NCI-H1092 treated with DMSO at 0.1 percent for 48 hours (cell line): ENCODE measurements at regions not wholly inside any gene's neighbourhood (a gene's known extent, or its start where the extent isn't known, plus 50 kb on each side); places are given as distances from the start of the nearest gene placed in this dataset.
"Not testable (repeated sequence)": the region's sequence is repeated elsewhere in the genome, so short reads cannot be mapped to it uniquely, and the experiment has no call there.

Experiments
- DNase-seq: peaks from one replicate; lab custom pipeline; 2025; lab: John Stamatoyannopoulos, UW

DNA sequence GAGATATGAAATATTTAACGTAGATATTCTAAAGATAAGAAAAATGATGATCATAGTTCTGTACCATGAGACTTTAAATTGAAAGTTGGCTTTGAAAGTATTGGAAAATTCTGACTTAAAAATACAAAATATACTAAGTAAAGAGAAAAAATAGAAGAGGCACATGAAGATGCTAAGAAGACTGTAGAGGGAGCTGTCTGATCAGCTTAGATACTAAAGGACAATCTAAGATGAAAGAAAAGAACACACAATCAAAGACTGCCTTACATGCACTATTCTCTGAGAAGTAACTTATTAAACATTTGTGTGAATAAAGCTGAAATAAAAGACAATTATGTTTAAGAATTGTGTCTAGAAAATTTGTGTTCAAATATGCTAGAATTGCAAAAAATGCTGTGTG is 55.1 kb downstream of the RBMXL2 start:
- DNase-seq: peak; percentile 9

DNA sequence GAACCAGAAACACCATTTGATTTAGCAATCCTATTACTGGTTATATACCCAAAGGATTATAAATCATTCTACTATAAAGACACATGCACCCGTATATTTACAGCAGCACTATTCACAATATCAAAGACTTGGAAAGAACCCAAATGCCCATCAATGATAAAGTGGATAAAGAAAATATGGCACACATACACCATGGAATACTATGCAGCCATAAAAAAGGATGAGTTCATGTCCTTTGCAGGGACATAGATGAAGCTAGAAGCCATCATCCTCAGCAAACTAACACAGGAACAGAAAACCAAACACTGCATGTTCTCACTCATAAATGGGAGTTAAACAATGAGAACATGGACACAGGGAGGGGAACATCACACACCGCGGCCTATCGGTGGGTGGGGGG is 61.3 kb downstream of the RBMXL2 start:
- not testable (repeated sequence) for DNase-seq

DNA sequence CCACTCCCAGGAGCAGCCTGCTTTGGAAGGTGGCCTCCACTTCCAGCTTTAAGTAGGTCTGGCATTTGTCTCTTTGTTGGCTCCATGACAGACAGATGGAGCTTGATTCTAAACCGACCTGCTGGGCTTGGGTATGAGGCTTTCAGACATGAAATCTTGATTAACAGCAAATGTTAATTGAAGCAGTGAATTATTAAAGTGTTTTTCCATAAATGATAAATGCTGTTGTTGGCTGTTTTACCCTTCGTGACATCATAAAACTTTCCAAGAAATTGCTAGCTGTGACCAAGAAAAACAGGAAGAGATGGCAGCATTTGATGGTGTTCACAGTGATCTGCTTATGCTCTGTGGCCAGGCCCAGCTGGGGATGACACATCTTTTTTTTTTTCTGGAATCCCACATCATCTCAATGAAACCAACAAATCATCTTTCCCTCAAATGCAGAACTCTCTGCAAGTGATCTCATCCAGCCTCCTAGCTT is 66.1 kb downstream of the RBMXL2 start:
- DNase-seq: no peak

DNA sequence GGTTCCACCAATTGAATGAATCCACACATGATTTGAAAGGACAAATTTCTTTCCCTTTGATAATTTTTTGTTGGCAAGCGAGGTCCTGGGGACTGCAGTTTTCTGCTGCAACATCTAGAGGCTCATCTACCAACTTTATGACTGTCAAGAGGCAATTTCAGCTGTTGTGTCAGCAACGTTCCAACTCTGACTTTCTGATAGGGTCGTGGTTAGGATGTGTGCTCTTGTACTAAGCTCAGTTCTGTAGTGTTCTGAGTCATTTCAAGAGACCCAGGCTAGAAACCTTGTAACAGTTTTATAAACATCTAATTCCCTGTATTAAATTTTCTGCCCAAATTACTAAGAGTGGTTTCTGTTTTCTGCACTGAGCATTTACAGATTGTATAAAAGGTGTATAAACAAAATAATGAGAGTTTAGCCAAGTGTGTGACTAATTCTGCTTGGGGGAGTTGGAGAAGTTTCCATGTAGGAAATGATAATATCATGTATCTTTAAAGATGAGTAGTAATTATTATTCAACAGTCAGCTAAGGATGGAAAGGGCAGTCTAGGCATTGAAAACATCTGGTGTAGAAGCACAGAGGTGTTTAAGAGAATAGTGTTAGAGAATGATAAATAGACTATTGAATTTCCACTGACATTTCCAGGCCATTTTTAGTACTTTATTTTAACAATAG is 72.2 kb downstream of the RBMXL2 start:
- no peak for DNase-seq

DNA sequence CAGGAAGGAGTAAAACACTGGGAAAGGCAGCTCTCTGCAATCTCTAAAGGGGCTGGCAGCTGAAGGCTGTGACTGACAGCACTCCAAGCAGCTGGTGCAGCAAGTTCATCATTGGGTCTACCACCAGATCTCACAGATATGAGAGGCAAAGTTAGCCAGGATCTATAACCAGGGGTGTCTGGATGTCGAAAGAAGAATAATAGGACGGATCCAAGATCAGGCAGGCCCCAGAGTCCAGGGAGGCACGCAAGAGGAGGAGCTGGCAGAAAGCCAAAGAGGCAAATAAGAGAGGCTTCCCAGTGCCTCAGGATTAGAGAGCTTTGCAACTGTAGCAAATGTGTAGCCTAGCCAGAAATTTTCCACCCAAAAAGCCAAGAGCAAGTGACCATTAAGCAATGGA is 77.1 kb downstream of the RBMXL2 start:
- no peak for DNase-seq

DNA sequence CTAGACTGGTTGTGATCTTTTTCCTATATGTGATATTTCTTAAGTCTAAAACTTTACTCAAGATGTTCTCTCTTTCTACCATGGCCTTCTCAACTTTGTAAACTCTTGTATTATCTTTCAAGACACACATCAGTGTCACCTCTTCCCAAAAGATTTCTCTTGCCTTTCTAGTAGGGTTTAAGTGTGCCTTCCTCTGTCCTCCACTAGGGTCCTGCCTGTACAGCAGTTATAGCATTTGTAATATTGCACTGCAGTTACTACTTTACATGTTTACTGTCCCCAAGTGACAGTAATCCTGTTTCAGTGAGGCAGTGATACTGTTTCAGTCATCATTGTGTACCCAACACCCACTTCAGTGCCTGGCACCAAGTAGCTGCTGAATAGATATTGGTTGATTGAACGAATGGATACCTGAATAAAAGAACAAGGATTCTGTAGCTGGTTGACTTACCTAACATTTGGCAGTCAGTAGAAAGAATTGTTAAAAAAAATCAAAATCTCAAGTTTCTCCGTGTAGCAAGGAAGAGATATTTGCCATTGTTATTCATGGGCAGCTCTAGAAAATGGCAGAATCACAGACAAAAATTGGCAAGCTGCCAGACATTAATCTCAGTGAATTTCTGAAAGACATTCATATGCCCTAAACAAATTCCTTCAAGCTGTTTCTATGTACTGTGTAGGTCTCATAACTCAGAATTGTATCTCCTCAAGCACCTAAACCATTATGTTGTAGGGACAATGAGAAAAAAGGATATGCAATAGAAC is 79.4 kb downstream of the RBMXL2 start:
- no peak for DNase-seq

DNA sequence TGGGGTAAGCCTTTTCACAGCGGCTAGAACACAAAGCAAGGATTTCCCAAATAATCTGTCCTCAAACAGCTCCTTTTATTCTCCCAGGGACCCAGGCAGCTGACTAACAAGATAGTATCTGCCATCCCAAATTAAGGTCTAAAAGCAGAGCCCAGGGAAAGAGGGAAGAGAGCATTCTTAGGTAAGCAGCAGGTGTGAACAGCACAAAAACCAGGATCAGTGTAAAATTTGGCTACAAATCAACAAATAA is 79.9 kb downstream of the RBMXL2 start:
- DNase-seq: no peak

DNA sequence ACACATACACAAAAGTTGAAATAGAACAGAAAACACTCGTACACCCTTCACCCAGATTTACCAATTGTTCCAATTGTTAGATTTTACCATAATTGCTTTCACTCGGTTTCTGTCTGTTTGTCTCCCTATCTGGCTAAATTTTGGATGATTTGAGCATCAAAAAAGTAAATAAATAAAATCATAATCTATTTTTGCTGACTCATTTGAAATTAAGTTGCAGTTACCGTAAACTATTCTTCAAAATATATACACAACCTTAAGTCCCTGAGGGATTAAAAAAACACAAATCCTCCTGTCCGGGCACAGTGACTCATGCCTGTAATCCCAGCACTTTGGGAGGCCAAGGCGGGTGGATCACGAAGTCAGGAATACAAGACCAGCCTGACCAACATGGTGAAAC is 81.3 kb upstream of the SYT9 start:
- DNase-seq: no peak

DNA sequence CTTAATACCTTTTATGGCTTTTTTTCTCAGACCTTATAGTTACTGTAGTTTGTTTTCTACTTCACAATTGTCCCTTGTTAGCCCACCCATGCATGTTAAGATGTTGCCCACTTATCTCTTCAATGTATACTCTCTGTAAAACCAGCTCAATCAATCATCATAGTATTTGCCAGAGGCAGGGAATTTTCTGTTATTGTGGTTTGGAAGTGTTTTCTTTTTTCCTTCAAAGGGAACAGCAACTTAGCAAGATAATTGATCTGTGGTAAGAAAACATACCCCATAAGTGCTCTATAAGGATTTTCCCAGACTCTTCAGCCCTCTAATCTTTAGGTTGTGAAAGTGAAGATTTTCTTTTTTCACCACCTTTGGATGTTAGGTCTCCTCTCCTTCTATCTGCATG is 76.7 kb upstream of the SYT9 start:
- DNase-seq: no peak

DNA sequence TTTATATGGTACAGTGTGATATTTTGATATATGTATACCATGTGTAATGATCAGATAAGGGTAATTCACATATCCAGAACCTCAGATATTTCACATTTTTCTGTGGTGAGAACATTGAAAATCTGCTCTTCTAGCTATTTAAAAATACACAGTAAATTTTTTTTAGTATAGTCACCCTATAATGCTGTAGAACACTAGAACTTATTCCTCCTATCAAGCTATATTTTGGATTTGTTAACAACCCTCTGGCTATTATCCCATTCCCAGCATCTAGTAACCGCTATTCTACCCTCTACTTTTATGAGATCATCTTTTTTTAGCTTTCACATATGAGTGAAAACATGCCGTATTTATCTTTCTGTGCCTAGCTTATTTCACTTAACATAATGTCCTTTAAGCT is 65.5 kb upstream of the SYT9 start:
- no peak for DNase-seq

DNA sequence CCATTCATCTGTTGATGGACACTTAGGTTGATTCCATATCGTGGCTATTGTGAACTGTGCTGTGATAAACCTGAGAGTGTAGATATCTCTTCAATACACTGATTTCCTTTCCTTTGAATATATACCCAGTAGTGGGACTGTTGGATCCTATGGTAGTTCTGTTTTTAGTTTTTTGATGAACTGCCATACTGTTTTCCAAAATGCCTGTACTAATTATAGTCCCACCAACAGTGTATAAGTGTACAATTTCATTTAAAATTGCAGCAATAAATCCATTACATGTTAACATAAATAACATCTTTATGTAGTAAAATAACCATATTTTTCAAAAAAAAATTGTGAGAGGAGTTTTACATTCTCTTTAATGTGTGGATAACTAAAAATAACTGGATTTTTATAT is 65.0 kb upstream of the SYT9 start:
- no peak for DNase-seq

DNA sequence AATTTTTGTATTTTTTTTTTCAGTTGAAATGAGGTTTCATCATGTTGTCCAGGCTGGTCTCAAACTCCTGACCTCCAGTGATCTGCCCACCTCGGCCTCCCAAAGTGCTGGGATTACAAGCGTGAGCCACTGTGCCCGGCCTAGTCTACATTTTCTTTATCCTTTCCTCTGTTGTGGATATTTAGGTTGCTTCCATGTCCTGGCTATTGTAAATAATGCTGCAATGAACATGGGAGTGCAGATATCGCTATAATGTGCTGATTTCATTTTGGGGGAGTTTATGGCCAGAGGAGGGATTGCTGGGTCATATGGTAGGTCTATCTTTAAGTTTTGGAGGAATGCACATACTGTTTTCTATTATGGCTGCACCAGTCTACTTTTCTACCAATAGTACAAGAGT is 58.9 kb upstream of the SYT9 start:
- not testable (repeated sequence) for DNase-seq

DNA sequence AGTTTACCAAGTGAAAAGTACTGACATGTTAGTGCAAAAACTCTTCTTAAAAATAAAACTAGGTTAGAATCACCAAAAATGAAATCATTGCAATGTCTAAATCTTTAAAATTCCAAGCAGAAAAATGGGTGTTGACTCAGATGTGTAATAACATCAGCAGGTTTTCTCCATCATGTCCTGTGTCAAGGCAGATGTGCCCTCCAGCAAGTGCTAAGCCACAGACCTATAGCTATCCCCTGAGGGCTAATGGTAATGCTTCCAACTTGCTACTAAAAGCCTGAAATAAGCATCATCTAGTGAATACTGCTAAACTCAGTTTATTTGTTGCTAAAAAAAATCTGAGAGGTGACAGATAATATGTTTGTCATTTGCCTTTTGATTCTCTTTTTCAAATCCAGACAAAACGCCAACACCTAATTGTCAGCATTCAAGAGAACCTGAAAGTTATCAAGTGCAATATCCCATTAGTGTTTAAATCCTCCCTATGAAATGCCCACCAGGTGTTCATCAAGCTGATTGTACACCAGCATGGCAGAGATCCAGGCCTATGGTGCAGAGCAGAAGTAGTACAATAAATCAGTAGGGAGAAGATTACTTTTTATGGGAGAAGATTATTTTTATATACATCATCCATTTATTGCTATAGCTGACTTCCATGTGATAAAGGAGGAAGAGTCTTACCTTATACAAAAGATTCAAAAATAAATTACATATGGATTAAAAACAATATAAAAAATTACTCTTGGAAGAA is 55.1 kb upstream of the SYT9 start:
- no peak for DNase-seq

DNA sequence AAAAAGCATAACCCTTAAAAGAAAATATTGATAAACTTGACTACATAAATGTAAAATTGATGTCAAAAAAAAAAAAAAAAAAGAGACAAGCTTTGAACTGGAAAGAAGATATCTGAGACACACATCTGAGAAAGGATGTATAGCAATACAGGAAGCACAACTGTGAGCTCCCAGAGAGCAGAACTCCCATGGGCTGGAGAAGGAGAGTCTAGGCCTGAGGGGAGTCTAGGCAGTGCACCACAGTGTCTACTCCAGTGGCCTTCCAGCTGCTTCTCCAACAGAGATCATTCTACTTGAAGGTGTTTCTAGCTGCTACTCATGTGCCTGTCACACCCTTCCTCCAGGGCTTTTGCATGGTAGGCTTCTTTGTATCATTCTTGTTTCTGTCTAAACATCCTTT is 54.2 kb upstream of the SYT9 start:
- no peak for DNase-seq
